ENCODE measurements at regions not wholly inside any gene's neighbourhood (a gene's known extent, or its start where the extent isn't known, plus 50 kb on each side); places are given as distances from the start of the nearest gene placed in this dataset.

GRCh38 chr6:84546427-84546914 lies 217.9 kb downstream of the TBX18 start:
- TF ChIP-seq CTCF (conservative IDR thresholded peaks at IDR 0.05; ENCODE audit: low read depth, low read length) (no peak), EZH2 (IDR thresholded peaks at IDR 0.05; ENCODE audit: borderline replicate concordance, low read depth, low read length, poor library complexity, severe bottlenecking) (no peak)

Measured in A673 (cell line).